ENCODE measurements at regions not wholly inside any gene's neighbourhood (a gene's known extent, or its start where the extent isn't known, plus 50 kb on each side); places are given as distances from the start of the nearest gene placed in this dataset.

GRCh38 chr13:106623799-106624460, 56.0 kb upstream of the ARGLU1 start:
- no peak for DNase-seq (ENCODE audit: low read depth in 3 of 3, low spot score in 2 of 3)

GRCh38 chr13:106621833-106622232, 53.9 kb upstream of the ARGLU1 start:
- DNase-seq (ENCODE audit: low read depth in 3 of 3, low spot score in 2 of 3), result no peak

- peak in 2 of 3 donors; percentile 25 to 34 for DNase-seq (ENCODE audit: low read depth in 3 of 3, low spot score in 2 of 3)
Measured at GRCh38 chr13:106619688-106620555, 52.0 kb upstream of the ARGLU1 start.
